ENCODE measurements at regions not wholly inside any gene's neighbourhood (a gene's known extent, or its start where the extent isn't known, plus 50 kb on each side); places are given as distances from the start of the nearest gene placed in this dataset.
A peak's percentile ranks its signal among the peaks of the same experiment; 100 is the strongest.

GRCh38 chr9:117860849-117861248 lies 156.6 kb downstream of the TLR4 start:
- Histone ChIP-seq H3K36me3 (replicated peaks) (no peaks in the 10 kb centered on the region), H3K27me3 (replicated peaks) (no peaks in the 10 kb centered on the region), H3K27ac (no peak overlapping the region), H3K4me3 (ENCODE audit: low read depth, low read length) (no peak overlapping the region)
- in situ Hi-C loops (cut with HindIII; ENCODE audit: low pct_ligation_motif_present, low sequenced_read_pairs): no loop called here
- TF ChIP-seq, protein P1, sequence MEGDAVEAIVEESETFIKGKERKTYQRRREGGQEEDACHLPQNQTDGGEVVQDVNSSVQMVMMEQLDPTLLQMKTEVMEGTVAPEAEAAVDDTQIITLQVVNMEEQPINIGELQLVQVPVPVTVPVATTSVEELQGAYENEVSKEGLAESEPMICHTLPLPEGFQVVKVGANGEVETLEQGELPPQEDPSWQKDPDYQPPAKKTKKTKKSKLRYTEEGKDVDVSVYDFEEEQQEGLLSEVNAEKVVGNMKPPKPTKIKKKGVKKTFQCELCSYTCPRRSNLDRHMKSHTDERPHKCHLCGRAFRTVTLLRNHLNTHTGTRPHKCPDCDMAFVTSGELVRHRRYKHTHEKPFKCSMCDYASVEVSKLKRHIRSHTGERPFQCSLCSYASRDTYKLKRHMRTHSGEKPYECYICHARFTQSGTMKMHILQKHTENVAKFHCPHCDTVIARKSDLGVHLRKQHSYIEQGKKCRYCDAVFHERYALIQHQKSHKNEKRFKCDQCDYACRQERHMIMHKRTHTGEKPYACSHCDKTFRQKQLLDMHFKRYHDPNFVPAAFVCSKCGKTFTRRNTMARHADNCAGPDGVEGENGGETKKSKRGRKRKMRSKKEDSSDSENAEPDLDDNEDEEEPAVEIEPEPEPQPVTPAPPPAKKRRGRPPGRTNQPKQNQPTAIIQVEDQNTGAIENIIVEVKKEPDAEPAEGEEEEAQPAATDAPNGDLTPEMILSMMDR (IDR thresholded peaks at IDR 0.05; ENCODE audit: low read depth, low read length, missing control alignments): no peak
- peak; percentile 1 for DNase-seq

- Histone ChIP-seq H3K27me3 (replicated peaks) (no peaks in the 10 kb centered on the region), H3K4me3 (ENCODE audit: low read depth, low read length) (no peak overlapping the region), H3K27ac (no peak overlapping the region), H3K36me3 (replicated peaks) (no peaks in the 10 kb centered on the region)
- in situ Hi-C loops (cut with HindIII; ENCODE audit: low pct_ligation_motif_present, low sequenced_read_pairs): no loop called here
- DNase-seq: no peak
- TF ChIP-seq, protein P1 (IDR thresholded peaks at IDR 0.05; ENCODE audit: low read depth, low read length, missing control alignments): no peak
Observed at GRCh38 chr9:117864385-117865057, 160.3 kb downstream of the TLR4 start.

- no peak for DNase-seq
- TF ChIP-seq, protein P1 (IDR thresholded peaks at IDR 0.05; ENCODE audit: low read depth, low read length, missing control alignments): no peak
- Histone ChIP-seq H3K27me3 (replicated peaks) (no peaks in the 10 kb centered on the region), H3K27ac (no peak overlapping the region), H3K36me3 (replicated peaks) (no peaks in the 10 kb centered on the region), H3K4me3 (ENCODE audit: low read depth, low read length) (no peak overlapping the region)
- in situ Hi-C loops (cut with HindIII; ENCODE audit: low pct_ligation_motif_present, low sequenced_read_pairs): no loop called here
Observed at GRCh38 chr9:117868594-117868993, 164.4 kb downstream of the TLR4 start.

GRCh38 chr9:117869287-117869686 lies 165.1 kb downstream of the TLR4 start:
- no peak overlapping the region for H3K27ac ChIP-seq
- TF ChIP-seq, protein P1 (IDR thresholded peaks at IDR 0.05; ENCODE audit: low read depth, low read length, missing control alignments): no peak
- no peak overlapping the region for H3K4me3 ChIP-seq (ENCODE audit: low read depth, low read length)
- H3K36me3 ChIP-seq (replicated peaks): no peaks in the 10 kb centered on the region
- H3K27me3 ChIP-seq (replicated peaks): no peaks in the 10 kb centered on the region
- no peak for DNase-seq
- in situ Hi-C loops (cut with HindIII; ENCODE audit: low pct_ligation_motif_present, low sequenced_read_pairs): no loop called here

GRCh38 chr9:117869712-117870111 lies 165.5 kb downstream of the TLR4 start:
- no peak overlapping the region for H3K4me3 ChIP-seq (ENCODE audit: low read depth, low read length)
- H3K27me3 ChIP-seq (replicated peaks): no peaks in the 10 kb centered on the region
- DNase-seq: no peak
- TF ChIP-seq, protein P1 (IDR thresholded peaks at IDR 0.05; ENCODE audit: low read depth, low read length, missing control alignments): no peak
- in situ Hi-C loops (cut with HindIII; ENCODE audit: low pct_ligation_motif_present, low sequenced_read_pairs): no loop called here
- no peaks in the 10 kb centered on the region for H3K36me3 ChIP-seq (replicated peaks)
- H3K27ac ChIP-seq: no peak overlapping the region

- DNase-seq: no peak
- in situ Hi-C loops (cut with HindIII; ENCODE audit: low pct_ligation_motif_present, low sequenced_read_pairs): no loop called here
Observed at GRCh38 chr9:117873664-117874063, 169.5 kb downstream of the TLR4 start.

More at GRCh38 chr9:117873664-117874063, 169.5 kb downstream of the TLR4 start:
- TF ChIP-seq, protein P1 (IDR thresholded peaks at IDR 0.05; ENCODE audit: low read depth, low read length, missing control alignments): no peak
- Histone ChIP-seq H3K4me3 (ENCODE audit: low read depth, low read length) (no peak overlapping the region), H3K36me3 (replicated peaks) (no peaks in the 10 kb centered on the region), H3K27ac (no peak overlapping the region), H3K27me3 (replicated peaks) (no peaks in the 10 kb centered on the region)
